K562 (cell line): ENCODE measurements at regions not wholly inside any gene's neighbourhood (a gene's known extent, or its start where the extent isn't known, plus 50 kb on each side); places are given as distances from the start of the nearest gene placed in this dataset.

ENCODE experiments used
- ATAC-seq: fragments of 200-7000 bp; cut with Tn5 transposase; 3 replicates; pipeline ENCODE4 v1.9.1; 2020; ENCODE audit warnings: moderate library complexity
- BruUV-seq: library from RNA; stranded (reverse); fragments of 400-500 nt; replicated peaks from 2 replicates; lab custom pipeline; 2021; lab: Mats Ljungman, UMichigan
- CTCF ChIA-PET: fragments of 300-600 bp; formaldehyde crosslinking; extraction: SDS; loops from one replicate; lab custom pipeline; 2021; ENCODE audit warnings: low intra/inter-chr PET ratio; lab: Yijun Ruan, JAX
- POLR2A ChIA-PET: fragments of 300-600, 350-650 bp; sonication (Branson Sonifier 250); formaldehyde crosslinking; extraction: SDS; loops from one replicate; lab custom pipeline; 2021; ENCODE audit warnings: antibody characterized with exemption, inconsistent platforms; lab: Yijun Ruan, JAX
- DNase-seq, 4 experiments: peaks; one replicate each; pipeline versions ENCODE4 v3.0.0 to v3.0.0-alpha.2; 2011 to 2018; ENCODE audit warnings: low spot score in 3 of 4, mixed read lengths in 3 of 4; ENCODE audit errors: extremely low read depth in 1 of 4
- FAIRE-seq: peaks from 2 replicates; lab custom pipeline; 2011; peaks lifted over from hg19 to GRCh38; lab: Jason Lieb, UNC
- H2AFZ ChIP-seq: 2 replicates; pipeline ENCODE4 v1.6.0; 2011; ENCODE audit warnings: low read depth, low read length, control low read depth, inconsistent platforms
- H3K27ac ChIP-seq: fragments of 200-600 bp; 3 replicates; pipeline ENCODE4 v1.8.0; 2011; ENCODE audit warnings: low read depth, mild to moderate bottlenecking, control low read depth, inconsistent platforms, low read length, moderate library complexity, mixed read lengths; ENCODE audit errors: extremely low read depth
- H3K27me3 ChIP-seq, 2 experiments: fragments of 300-600 bp in 1 of 2; 2 replicates in 1 of 2; 3 replicates in 1 of 2; pipeline versions ENCODE4 v1.6.0 to v1.8.0; 2011; ENCODE audit warnings: inconsistent platforms in 2 of 2, low read length in 2 of 2, mild to moderate bottlenecking in 1 of 2, mixed read lengths in 1 of 2, moderate library complexity in 1 of 2; ENCODE audit not compliant: control insufficient read depth in 2 of 2, insufficient read depth in 2 of 2
- H3K36me3 ChIP-seq: fragments of 300-600 bp; 3 replicates; pipeline ENCODE4 v1.8.0; 2011; ENCODE audit warnings: mild to moderate bottlenecking, low read length, inconsistent platforms; ENCODE audit not compliant: control insufficient read depth, insufficient read depth
- H3K4me1 ChIP-seq, 2 experiments: fragments of 200-600 bp in 1 of 2; replicated peaks in 1 of 2; 2 replicates in 1 of 2; 3 replicates in 1 of 2; pipeline versions ENCODE4 v1.5.1 to v1.8.0; 2011; ENCODE audit warnings: inconsistent platforms in 2 of 2, low read length in 2 of 2, mild to moderate bottlenecking in 1 of 2, mixed read lengths in 1 of 2, moderate library complexity in 1 of 2; ENCODE audit not compliant: control insufficient read depth in 2 of 2, insufficient read depth in 2 of 2
- H3K4me2 ChIP-seq: 2 replicates; pipeline ENCODE4 v1.6.1; 2011; ENCODE audit warnings: low read length, control low read depth, inconsistent platforms, mixed read lengths; ENCODE audit not compliant: insufficient read depth
- H3K4me3 ChIP-seq: fragments of 200-600 bp; sonication (generic), shearing (Covaris generic); 2 replicates; pipeline ENCODE4 v1.5.1; 2016; ENCODE audit warnings: control low read depth, inconsistent platforms
- H3K79me2 ChIP-seq: fragments of 200-600 bp; 3 replicates; pipeline ENCODE4 v1.8.0; 2011; ENCODE audit warnings: low read length, inconsistent platforms; ENCODE audit not compliant: control insufficient read depth, insufficient read depth
- H3K9ac ChIP-seq, 2 experiments: 2 replicates each; pipeline versions ENCODE4 v1.6.0 to v1.6.1; 2011; ENCODE audit warnings: low read depth in 2 of 2, low read length in 2 of 2, control low read depth in 1 of 2, inconsistent platforms in 1 of 2, mild to moderate bottlenecking in 1 of 2, mixed read lengths in 1 of 2; ENCODE audit not compliant: insufficient read depth in 1 of 2
- H3K9me1 ChIP-seq: one replicate; pipeline ENCODE4 v1.6.0; 2011; ENCODE audit warnings: inconsistent platforms, mild to moderate bottlenecking, low read length, moderate library complexity; ENCODE audit not compliant: control insufficient read depth, insufficient read depth
- H3K9me3 ChIP-seq: replicated peaks from 2 replicates; pipeline ENCODE4 v1.5.1; 2011; ENCODE audit warnings: low read depth, low read length, inconsistent platforms; ENCODE audit not compliant: control insufficient read depth, insufficient read depth
- H4K20me1 ChIP-seq: replicated peaks from 2 replicates; pipeline ENCODE4 v1.6.1; 2011; ENCODE audit warnings: low read length, inconsistent platforms, mixed read lengths; ENCODE audit not compliant: control insufficient read depth, insufficient read depth
- ATF2 ChIP-seq: sonication (generic); formaldehyde crosslinking; IDR thresholded peaks from 2 replicates; pipeline ENCODE4 v1.8.1; 2022; ENCODE audit warnings: missing genetic modification reagents
- ATF4 ChIP-seq: fragments of 450-650 bp; formaldehyde crosslinking; IDR thresholded peaks from 2 replicates; pipeline ENCODE4 v1.4.0; 2022; ENCODE audit warnings: mild to moderate bottlenecking, moderate library complexity
- BCOR ChIP-seq: fragments of 450-650 bp; IDR thresholded peaks from 2 replicates; pipeline ENCODE4 v1.6.1; 2016
- BRD9 ChIP-seq: fragments of 450-650 bp; IDR thresholded peaks from 2 replicates; pipeline ENCODE4 v1.6.1; 2018; ENCODE audit warnings: low read depth; ENCODE audit not compliant: partially characterized antibody
- EHMT2 ChIP-seq: fragments of 450-650 bp; IDR thresholded peaks from 2 replicates; pipeline ENCODE4 v1.6.1; 2018; ENCODE audit warnings: antibody characterized with exemption
- KAT7 ChIP-seq: sonication (generic); formaldehyde crosslinking; IDR thresholded peaks from 2 replicates; pipeline ENCODE4 v1.8.0; 2022; ENCODE audit warnings: missing genetic modification reagents, mild to moderate bottlenecking, borderline replicate concordance
- KDM4B ChIP-seq, 2 experiments: fragments of 450-650 bp in 1 of 2; sonication (generic) in 1 of 2; IDR thresholded peaks; 2 replicates each; pipeline ENCODE4 v1.6.1; 2016 to 2017; ENCODE audit warnings: borderline replicate concordance in 2 of 2, antibody characterized with exemption in 1 of 2, low read depth in 1 of 2, mild to moderate bottlenecking in 1 of 2
- KLF13 ChIP-seq: fragments of 450-650 bp; IDR thresholded peaks from 2 replicates; pipeline ENCODE4 v1.6.1; 2016; ENCODE audit warnings: missing genetic modification characterization, low read depth, mild to moderate bottlenecking, missing compliant biosample characterization, moderate library complexity, borderline replicate concordance
- PRMT5 ChIP-seq: sonication (generic); formaldehyde crosslinking; IDR thresholded peaks from 2 replicates; pipeline ENCODE4 v1.5.0; 2020; ENCODE audit warnings: missing genetic modification reagents
- RAD51 ChIP-seq: fragments of 450-650 bp; IDR thresholded peaks from 2 replicates; pipeline ENCODE4 v1.7.1; 2016; ENCODE audit warnings: low read depth, mild to moderate bottlenecking, borderline replicate concordance
- RBM14 ChIP-seq: fragments of 200-400 bp; formaldehyde crosslinking; IDR thresholded peaks from 2 replicates; pipeline ENCODE4 v1.6.1; 2018; ENCODE audit warnings: low read depth, mild to moderate bottlenecking, low read length, moderate library complexity, borderline replicate concordance; ENCODE audit not compliant: insufficient read depth
- RBM17 ChIP-seq: fragments of 200-400 bp; formaldehyde crosslinking; IDR thresholded peaks from 2 replicates; pipeline ENCODE4 v1.6.1; 2017; ENCODE audit warnings: low read depth, mild to moderate bottlenecking, low read length, borderline replicate concordance
- SMC3 ChIP-seq: conservative IDR thresholded peaks from 2 replicates; pipeline ENCODE4 v1.6.1; 2011; ENCODE audit warnings: low read depth, low read length, improper control_type of control experiment; ENCODE audit not compliant: insufficient read depth
- SPI1 ChIP-seq: IDR thresholded peaks from 2 replicates; pipeline ENCODE4 v1.6.1; 2011; ENCODE audit warnings: low read depth, low read length, control low read depth, borderline replicate concordance
- TOE1 ChIP-seq, 2 experiments: fragments of 450-650 bp in 1 of 2; sonication (generic) in 1 of 2; formaldehyde crosslinking in 1 of 2; IDR thresholded peaks; 2 replicates each; pipeline versions ENCODE4 v1.7.1 to v1.8.0; 2016 to 2022; ENCODE audit warnings: borderline replicate concordance in 2 of 2, mild to moderate bottlenecking in 2 of 2, antibody characterized with exemption in 1 of 2, inconsistent platforms in 1 of 2, low read depth in 1 of 2, missing genetic modification reagents in 1 of 2, moderate library complexity in 1 of 2
- USF1 ChIP-seq: sonication (generic); formaldehyde crosslinking; IDR thresholded peaks from 2 replicates; pipeline ENCODE4 v1.9.0; 2022; ENCODE audit warnings: mild to moderate bottlenecking, missing genetic modification reagents
- ZNF445 ChIP-seq: fragments of 250-450 bp; sonication (Bioruptor Pico); IDR thresholded peaks from 2 replicates; pipeline ENCODE4 v1.4.0; 2020; ENCODE audit warnings: low read depth, mild to moderate bottlenecking, moderate library complexity
- ZNF584 ChIP-seq: fragments of 200-800 bp; sonication (Bioruptor generic); IDR thresholded peaks from 2 replicates; pipeline ENCODE4 v1.6.1; 2016; ENCODE audit warnings: low read depth, mild to moderate bottlenecking, missing genetic modification characterization, missing compliant biosample characterization
- WGBS: fragments of 100-300 bp; shearing (Covaris generic); methylation state at CpG from one replicate; pipeline ENCODE4 v1.1.6; 2016; ENCODE audit warnings: low coverage, mixed read lengths; ENCODE audit not compliant: insufficient coverage; ENCODE audit errors: missing lambda C conversion rate; 5-methylcytosine and 5-hydroxymethylcytosine counted together
- in situ Hi-C: fragments of 300-500 bp; cut with MboI; formaldehyde crosslinking; loops from 4 replicates; pipeline ENCODE4 v1.15.0; 2018; ENCODE audit warnings: inconsistent platforms, mixed read lengths
- intact Hi-C: fragments of 100-400 bp; cut with micrococcal nuclease; formaldehyde crosslinking; loops from 2 replicates; pipeline ENCODE4 v1.14.2; 2022

- no peaks in the 10 kb centered on the region for H3K9me1 ChIP-seq
- no peak for ATAC-seq
- H3K4me2 ChIP-seq = no peak overlapping the region
- no TSS peak for BruUV-seq
- in situ Hi-C loops (no loop called here), intact Hi-C loops (no loop called here)
- no peak overlapping the region for H3K4me3 ChIP-seq
- POLR2A ChIA-PET = no interaction called here
- no peaks in the 10 kb centered on the region for H3K4me1 ChIP-seq
- no peaks in the 10 kb centered on the region for H3K9me3 ChIP-seq
- FAIRE-seq = no peak
- no CpG with 5 or more reads among the region's 1 CpG for WGBS
- CTCF ChIA-PET = no interaction called here
- H3K9ac ChIP-seq = no peak overlapping the region
- H3K27me3 ChIP-seq = no peaks in the 10 kb centered on the region
- no peak overlapping the region for H3K27ac ChIP-seq
- no peak overlapping the region for H2AFZ ChIP-seq
- TF ChIP-seq ZNF584 (no peak), RBM14 (no peak), SPI1 (no peak), SMC3 (no peak), EHMT2 (no peak), BCOR (no peak), RBM17 (no peak), USF1 (CRISPR knock-in tag) (no peak), KAT7 (CRISPR knock-in tag) (no peak), TOE1 (IDR thresholded peaks at IDR 0.05; ENCODE audit: borderline replicate concordance) (no peak), TOE1 (CRISPR knock-in tag; IDR thresholded peaks at IDR 0.05; ENCODE audit: borderline replicate concordance, low read depth) (no peak), PRMT5 (CRISPR knock-in tag) (no peak), RAD51 (no peak), ATF4 (no peak), ATF2 (no peak), BRD9 (no peak), ZNF445 (no peak), KLF13 (tag) (no peak), KDM4B (IDR thresholded peaks at IDR 0.05; ENCODE audit: borderline replicate concordance in 2 of 2, low read depth in 1 of 2) (no peak)
- no peaks in the 10 kb centered on the region for H4K20me1 ChIP-seq
- no peaks in the 10 kb centered on the region for H3K79me2 ChIP-seq
- H3K36me3 ChIP-seq = no peaks in the 10 kb centered on the region
- no peak for DNase-seq
Measured at GRCh38 chr9:25017779-25018178, 472.1 kb upstream of the IZUMO3 start.
